GM10266 (cell line): ENCODE measurements at regions not wholly inside any gene's neighbourhood (a gene's known extent, or its start where the extent isn't known, plus 50 kb on each side); places are given as distances from the start of the nearest gene placed in this dataset.

Experiments used
- DNase-seq: peaks from one replicate; pipeline ENCODE4 v3.0.0; 2012; ENCODE audit errors: extremely low spot score
- TF ChIP-seq, protein P1 (sequence below): IDR thresholded peaks from 2 replicates; pipeline ENCODE4 v1.5.1; 2012; ENCODE audit warnings: mild to moderate bottlenecking, low read depth; ENCODE audit not compliant: control insufficient read depth, insufficient read depth; ENCODE audit errors: missing control alignments

DNA sequence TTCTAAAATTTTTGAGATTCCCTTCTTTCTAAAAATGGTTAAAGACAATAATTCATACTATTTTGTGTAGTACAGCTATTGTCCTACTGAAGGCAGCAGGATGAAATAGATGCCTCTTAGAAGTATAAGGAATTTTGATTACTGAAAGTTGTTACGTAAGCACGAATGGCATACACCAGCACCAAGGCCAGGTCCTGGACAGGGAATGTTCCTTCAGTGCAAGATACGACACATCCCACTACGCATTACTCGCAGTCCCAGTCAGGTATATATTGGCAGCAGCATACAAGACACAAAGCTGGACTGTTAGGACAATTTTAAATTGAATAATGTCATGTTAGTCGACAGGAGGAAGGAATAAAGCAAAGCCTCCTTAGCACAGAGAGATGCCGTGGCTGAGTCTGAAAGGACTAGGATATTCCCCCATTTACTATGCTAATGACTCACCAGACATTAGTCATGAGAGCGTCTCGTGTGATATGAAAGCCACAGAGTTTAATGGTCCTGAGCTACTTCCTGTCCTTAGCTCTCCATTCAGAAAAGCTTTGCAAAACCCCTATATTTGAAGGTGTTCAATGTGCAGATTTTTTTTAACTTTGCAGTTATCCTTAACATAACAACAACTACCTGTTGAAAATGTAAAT lies 504.3 kb downstream of the FAM133A start:
- DNase-seq: no peak
- TF ChIP-seq, protein P1, sequence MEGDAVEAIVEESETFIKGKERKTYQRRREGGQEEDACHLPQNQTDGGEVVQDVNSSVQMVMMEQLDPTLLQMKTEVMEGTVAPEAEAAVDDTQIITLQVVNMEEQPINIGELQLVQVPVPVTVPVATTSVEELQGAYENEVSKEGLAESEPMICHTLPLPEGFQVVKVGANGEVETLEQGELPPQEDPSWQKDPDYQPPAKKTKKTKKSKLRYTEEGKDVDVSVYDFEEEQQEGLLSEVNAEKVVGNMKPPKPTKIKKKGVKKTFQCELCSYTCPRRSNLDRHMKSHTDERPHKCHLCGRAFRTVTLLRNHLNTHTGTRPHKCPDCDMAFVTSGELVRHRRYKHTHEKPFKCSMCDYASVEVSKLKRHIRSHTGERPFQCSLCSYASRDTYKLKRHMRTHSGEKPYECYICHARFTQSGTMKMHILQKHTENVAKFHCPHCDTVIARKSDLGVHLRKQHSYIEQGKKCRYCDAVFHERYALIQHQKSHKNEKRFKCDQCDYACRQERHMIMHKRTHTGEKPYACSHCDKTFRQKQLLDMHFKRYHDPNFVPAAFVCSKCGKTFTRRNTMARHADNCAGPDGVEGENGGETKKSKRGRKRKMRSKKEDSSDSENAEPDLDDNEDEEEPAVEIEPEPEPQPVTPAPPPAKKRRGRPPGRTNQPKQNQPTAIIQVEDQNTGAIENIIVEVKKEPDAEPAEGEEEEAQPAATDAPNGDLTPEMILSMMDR: no peak

GRCh38 chrX:94204524-94204923 lies 530.5 kb downstream of the FAM133A start:
- TF ChIP-seq, protein P1: no peak
- no peak for DNase-seq

- TF ChIP-seq, protein P1: no peak
Measured at GRCh38 chrX:94216738-94217137, 542.7 kb downstream of the FAM133A start.

GRCh38 chrX:94252211-94252610 lies 578.2 kb downstream of the FAM133A start:
- DNase-seq: no peak
- TF ChIP-seq, protein P1: no peak

More at GRCh38 chrX:94216738-94217137, 542.7 kb downstream of the FAM133A start:
- no peak for DNase-seq

GRCh38 chrX:94256396-94256795 lies 582.4 kb downstream of the FAM133A start:
- no peak for DNase-seq
- TF ChIP-seq, protein P1: no peak

DNA sequence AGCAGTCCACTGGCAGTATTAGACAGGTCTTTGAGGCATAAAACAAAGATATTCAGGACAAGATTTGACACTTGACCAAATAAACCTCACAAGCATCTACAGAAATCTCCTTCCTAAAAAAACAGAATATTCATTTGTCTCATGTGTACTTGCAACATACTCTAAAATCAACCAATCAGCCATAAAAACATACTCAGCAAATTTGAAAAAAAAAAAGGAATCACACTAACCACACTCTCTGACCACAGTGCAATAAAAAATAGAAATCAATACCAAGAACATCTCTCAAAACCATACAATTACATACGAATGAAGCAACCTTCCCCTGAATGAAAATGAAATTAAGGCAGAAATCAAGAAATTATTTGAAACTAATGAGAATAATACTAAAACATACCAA lies 591.3 kb downstream of the FAM133A start:
- TF ChIP-seq, protein P1: no peak

GRCh38 chrX:94288325-94288724 lies 614.3 kb downstream of the FAM133A start:
- TF ChIP-seq, protein P1: no peak
- no peak for DNase-seq

More for the DNA sequence above, 591.3 kb downstream of the FAM133A start:
- DNase-seq: no peak
